NCI-H1694 (cell line): ENCODE measurements at regions not wholly inside any gene's neighbourhood (a gene's known extent, or its start where the extent isn't known, plus 50 kb on each side); places are given as distances from the start of the nearest gene placed in this dataset.
A peak's percentile ranks its signal among the peaks of the same experiment; 100 is the strongest.
"Not testable (repeated sequence)": the region's sequence is repeated elsewhere in the genome, so short reads cannot be mapped to it uniquely, and the experiment has no call there.

ENCODE experiments used
- DNase-seq: peaks from one replicate; lab custom pipeline; 2025; lab: John Stamatoyannopoulos, UW

- no peak for DNase-seq
These were observed 299.4 kb downstream of the ADAMTS20 start for GRCh38 chr12:43252585-43252984.

DNA sequence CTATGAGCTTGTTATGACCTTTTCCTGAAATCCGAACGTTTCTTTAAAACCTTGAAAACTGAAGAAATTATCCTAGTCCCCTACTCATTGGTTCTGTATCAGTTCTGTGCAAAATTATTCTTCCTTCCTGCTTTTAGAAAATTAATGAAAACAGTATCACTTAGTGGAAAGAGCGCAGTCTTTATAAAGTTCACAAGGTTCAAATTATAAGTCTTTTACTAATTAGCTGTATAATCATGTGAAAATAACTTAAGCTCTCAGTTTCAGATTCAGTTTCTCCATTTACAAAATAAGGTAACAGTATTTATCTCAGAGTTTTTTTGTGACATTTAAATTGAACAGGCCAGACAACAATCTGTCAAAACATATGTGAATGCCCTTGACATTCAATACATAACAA lies 306.1 kb downstream of the ADAMTS20 start:
- no peak for DNase-seq

DNA sequence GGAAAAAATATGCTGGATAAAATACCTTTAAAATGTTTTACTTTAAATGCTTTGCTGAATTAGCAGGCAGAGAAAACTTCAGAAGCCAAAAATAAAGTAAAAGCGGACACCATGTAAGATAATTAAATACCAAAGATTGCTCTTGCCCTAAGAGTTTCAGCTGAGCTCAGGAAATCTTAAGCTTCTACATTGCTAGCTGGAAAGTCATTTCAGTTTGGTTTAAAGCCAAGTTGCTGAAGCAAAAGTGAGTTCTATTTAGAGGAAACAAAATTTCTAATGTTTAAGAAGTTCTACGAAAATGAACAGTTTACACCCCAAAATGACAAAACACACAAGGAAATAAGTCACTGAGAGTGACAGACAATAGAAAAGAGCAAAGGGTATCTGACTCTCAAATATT lies 310.0 kb downstream of the ADAMTS20 start:
- DNase-seq: no peak

GRCh38 chr12:43238281-43238680 lies 313.7 kb downstream of the ADAMTS20 start:
- no peak for DNase-seq

DNA sequence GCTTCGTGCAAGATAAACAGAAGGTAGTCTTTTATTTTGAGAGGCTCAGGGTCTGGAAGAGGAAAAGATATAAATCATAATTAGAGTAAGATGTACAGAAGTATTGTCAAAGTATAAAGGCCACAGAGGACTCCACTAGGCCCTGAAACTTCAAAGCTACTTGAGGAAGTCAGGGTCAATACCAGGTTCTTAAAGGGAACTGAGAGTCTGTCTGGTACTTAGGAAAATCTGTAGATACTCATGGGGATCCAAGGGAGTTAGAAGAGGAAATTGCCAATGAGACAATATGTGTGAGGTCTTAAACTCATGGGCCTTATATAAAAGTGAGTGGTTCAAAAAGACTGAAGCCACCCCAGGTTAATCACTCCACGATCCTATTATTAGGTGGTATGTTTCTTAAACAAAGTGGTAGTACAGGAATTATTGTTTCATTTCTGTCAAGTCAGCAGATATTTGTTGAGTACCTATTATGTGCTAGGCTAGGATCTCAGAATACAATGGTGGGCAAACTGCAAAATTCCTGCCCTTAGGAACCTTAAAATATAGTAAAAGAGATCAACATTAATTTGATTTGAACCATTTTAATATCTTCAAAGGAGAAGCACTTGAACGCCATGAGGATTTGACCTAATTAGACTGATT lies 314.6 kb downstream of the ADAMTS20 start:
- DNase-seq: no peak

- no peak for DNase-seq
These were observed 316.3 kb downstream of the ADAMTS20 start for GRCh38 chr12:43235721-43236120.

DNA sequence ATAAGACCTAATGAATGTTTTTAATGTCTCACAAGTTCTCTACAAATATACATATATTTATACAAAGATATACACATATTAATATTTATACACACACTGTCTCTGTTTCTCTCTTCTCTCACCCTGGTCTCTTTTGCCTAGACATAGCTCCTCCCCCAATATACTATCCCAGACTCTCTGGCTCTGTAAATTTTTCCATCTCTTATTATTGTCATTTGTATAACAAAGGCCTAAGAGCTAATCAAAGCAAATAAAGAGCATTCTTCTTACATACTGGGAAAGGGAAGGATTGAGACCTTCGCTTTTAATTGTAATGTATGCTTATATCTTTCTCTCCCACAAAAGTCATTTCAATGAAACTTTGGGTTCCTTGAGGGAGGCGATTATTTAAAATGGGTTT lies 318.1 kb downstream of the ADAMTS20 start:
- no peak for DNase-seq

- no peak for DNase-seq
These were observed 325.9 kb downstream of the ADAMTS20 start for GRCh38 chr12:43226151-43226550.

GRCh38 chr12:43224190-43224805 lies 327.7 kb downstream of the ADAMTS20 start:
- DNase-seq: not testable (repeated sequence)

GRCh38 chr12:43222796-43223195 lies 329.2 kb downstream of the ADAMTS20 start:
- no peak for DNase-seq

DNA sequence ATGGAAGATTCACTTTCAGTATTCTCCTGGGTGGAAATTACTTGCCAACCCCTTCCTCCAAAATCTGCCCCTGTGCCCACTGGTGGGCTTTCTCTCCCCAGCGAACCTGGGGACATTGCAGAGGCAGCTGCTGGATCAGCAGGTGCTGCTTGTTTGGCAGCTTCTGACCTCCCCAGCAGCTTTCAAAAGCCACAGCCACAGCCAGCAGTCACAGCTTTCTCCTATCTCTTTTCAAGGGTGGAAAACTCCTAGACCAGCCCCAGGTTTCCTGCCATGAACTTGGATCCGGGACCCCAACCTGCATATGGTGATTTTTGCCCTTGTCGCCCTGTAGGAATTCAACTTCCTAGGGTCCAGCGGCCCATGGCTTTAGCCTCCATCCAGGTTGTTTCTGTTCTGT lies 330.8 kb downstream of the ADAMTS20 start:
- no peak for DNase-seq

DNA sequence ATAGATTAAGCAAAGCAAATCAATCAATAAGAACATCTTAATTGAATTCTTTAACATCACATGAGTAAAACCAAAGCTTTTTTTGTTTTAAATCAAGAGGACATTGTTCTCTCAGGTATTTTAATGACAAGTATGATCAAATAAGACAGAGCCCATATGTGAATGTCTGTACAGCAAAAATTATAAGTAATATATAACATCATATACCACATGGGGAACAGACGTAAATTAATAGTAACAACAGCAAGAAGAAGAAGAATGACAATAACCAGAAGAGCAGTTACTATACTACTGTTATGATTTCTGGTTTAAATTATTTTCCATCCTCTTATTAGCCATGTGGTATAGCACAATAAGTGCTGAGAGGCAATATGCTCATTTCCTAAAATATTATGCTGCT lies 335.5 kb downstream of the ADAMTS20 start:
- DNase-seq: no peak

DNA sequence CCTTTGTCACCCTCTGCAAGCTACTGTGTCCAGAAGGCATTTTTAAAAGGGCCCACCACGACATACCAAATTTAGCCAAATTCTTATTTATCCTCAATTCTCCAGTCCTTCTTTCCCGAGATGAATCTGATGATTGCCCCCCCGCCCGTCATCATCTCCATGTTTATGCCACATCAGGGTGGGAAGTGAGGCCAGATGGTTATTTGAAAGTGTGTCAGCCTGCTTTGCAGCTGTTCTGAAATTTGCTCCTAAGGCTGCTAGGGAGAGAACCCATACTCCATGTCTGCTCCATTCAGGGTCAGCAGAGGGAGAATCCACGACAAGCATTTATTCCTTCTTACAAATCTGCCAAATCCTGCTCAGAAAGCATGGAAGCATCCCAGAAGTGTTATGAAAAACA lies 337.8 kb downstream of the ADAMTS20 start:
- peak; percentile 49 for DNase-seq

GRCh38 chr12:43213608-43214007 lies 338.4 kb downstream of the ADAMTS20 start:
- no peak for DNase-seq

GRCh38 chr12:43210485-43211192 lies 341.4 kb downstream of the ADAMTS20 start:
- no peak for DNase-seq

GRCh38 chr12:43208627-43209026 lies 343.4 kb downstream of the ADAMTS20 start:
- DNase-seq: no peak

GRCh38 chr12:43208221-43208620 lies 343.8 kb downstream of the ADAMTS20 start:
- DNase-seq: no peak

GRCh38 chr12:43206396-43206795 lies 345.6 kb downstream of the ADAMTS20 start:
- no peak for DNase-seq

- DNase-seq: no peak
These were observed 353.4 kb downstream of the ADAMTS20 start for GRCh38 chr12:43198608-43199007.

GRCh38 chr12:43196268-43196907 lies 355.6 kb downstream of the ADAMTS20 start:
- no peak for DNase-seq

DNA sequence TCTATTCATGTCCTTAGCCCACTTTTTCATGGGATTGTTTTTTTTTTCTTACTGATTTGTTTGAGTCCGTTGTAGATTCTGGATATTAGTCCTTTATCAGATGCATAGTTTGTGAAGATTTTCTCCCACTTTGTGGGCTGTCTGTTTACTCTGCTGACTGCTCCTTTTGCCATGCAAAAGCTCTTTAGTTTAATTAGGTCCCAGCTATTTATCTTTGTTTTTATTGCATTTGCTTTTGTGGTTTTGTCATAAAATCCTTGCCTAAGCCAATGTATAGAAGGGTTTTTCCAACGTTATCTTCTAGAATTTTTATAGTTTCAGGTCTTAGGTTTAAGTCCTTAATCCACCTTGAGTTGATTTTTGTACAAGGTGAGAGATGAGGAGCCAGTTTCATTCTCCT lies 358.9 kb downstream of the ADAMTS20 start:
- not testable (repeated sequence) for DNase-seq

- not testable (repeated sequence) for DNase-seq
These were observed 359.6 kb downstream of the ADAMTS20 start for GRCh38 chr12:43192442-43192841.

DNA sequence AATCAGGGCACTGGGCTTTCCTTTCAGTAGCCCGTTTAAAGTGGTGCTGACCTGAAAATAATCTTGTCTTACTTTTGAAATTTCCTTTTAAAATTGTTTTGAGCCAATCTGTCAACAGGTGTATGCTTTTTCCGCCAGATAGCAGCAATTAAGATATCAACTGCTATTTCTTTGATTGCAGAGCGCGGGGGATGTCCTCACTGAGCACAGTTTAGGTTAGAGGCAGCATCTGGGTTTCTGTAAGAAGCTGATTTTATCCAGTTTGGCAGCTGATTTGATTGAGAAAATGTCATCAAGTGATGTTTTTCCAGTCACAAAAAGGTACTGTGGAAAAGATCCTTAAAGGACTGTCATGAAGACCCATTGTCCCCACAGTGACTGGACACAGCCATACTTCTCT lies 371.8 kb downstream of the ADAMTS20 start:
- no peak for DNase-seq
